ENCODE measurements at regions not wholly inside any gene's neighbourhood (a gene's known extent, or its start where the extent isn't known, plus 50 kb on each side); places are given as distances from the start of the nearest gene placed in this dataset.

- Histone ChIP-seq H3K27me3 (no peaks in the 10 kb centered on the region), H3K4me3 (ENCODE audit: low read depth, low read length) (no peak overlapping the region), H3K36me3 (no peaks in the 10 kb centered on the region), H3K9me3 (no peaks in the 10 kb centered on the region), H3K4me1 (no peaks in the 10 kb centered on the region)
- no peak for TF ChIP-seq CTCF (IDR thresholded peaks at IDR 0.05; ENCODE audit: low read depth, low read length)
- DNase-seq: no peak
Measured at GRCh38 chr1:29729281-29729680, 493.0 kb downstream of the PTPRU start.

DNA sequence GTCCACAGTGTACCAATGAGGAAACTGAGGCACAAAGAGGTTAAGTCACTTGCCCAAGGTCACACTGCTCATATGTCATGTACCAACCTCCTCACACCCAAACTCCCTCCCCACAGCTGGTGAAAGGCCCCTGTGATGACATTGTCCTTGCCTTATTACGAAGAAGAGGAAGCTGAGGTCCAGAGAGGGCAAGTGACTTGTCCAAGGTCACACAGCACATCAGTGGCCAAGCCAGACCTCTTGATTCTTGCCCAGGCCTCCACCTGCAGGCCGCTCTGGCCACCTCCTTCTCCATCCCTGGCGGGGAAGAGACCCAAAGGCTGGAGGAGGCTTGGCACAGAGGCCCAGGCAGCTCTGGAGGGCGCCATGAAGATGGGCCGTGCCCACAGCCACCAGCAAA lies 492.4 kb downstream of the PTPRU start:
- H3K9me3 ChIP-seq: no peaks in the 10 kb centered on the region
- DNase-seq: no peak
- TF ChIP-seq CTCF (IDR thresholded peaks at IDR 0.05; ENCODE audit: low read depth, low read length): no peak
- H3K36me3 ChIP-seq: no peaks in the 10 kb centered on the region
- no peaks in the 10 kb centered on the region for H3K27me3 ChIP-seq
- H3K4me1 ChIP-seq: no peaks in the 10 kb centered on the region
- no peak overlapping the region for H3K4me3 ChIP-seq (ENCODE audit: low read depth, low read length)

DNA sequence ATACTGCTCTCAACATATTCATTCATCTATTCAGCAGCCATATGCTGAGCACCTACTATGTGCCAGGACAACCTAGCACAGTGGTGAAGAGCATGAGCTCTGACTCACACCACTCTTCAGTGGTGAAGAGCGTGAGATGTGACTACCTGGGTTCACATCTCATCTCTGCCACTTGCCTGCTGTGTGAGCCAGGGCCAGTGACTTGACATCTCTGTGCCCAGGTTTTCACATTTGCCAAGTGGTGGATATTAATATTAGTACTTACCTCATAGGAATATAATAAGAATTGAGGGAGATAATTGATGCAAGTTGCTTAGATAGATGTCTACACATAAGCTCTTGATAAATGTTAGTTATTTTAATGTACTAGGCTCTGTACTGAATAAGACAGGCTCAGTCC lies 488.9 kb downstream of the PTPRU start:
- Histone ChIP-seq H3K27me3 (no peaks in the 10 kb centered on the region), H3K9me3 (no peaks in the 10 kb centered on the region), H3K4me3 (ENCODE audit: low read depth, low read length) (no peak overlapping the region), H3K36me3 (no peaks in the 10 kb centered on the region), H3K4me1 (no peaks in the 10 kb centered on the region)
- TF ChIP-seq CTCF (IDR thresholded peaks at IDR 0.05; ENCODE audit: low read depth, low read length): no peak
- no peak for DNase-seq

DNA sequence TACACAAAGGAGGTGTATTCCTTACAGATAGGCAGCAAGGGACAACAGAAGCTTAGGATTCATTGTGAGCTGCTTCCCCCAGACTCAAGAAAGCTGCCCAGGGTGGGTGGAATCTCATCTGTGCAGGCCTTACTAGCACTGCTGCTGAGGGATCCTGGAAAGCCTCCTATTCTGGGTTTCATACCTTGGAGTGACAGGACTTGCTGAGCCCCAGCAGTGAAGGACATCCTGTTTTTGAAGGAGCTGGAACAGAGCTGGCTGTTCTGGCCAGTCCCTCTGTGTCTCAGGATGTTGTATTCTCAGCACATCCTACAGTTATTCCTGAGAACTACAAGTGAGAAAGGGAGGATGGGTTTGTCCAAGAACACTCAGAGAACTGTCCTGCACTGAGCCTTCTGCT lies 486.3 kb downstream of the PTPRU start:
- Histone ChIP-seq H3K36me3 (no peaks in the 10 kb centered on the region), H3K4me1 (no peaks in the 10 kb centered on the region), H3K27me3 (no peaks in the 10 kb centered on the region), H3K9me3 (no peaks in the 10 kb centered on the region), H3K4me3 (ENCODE audit: low read depth, low read length) (no peak overlapping the region)
- no peak for TF ChIP-seq CTCF (IDR thresholded peaks at IDR 0.05; ENCODE audit: low read depth, low read length)
- no peak for DNase-seq

DNA sequence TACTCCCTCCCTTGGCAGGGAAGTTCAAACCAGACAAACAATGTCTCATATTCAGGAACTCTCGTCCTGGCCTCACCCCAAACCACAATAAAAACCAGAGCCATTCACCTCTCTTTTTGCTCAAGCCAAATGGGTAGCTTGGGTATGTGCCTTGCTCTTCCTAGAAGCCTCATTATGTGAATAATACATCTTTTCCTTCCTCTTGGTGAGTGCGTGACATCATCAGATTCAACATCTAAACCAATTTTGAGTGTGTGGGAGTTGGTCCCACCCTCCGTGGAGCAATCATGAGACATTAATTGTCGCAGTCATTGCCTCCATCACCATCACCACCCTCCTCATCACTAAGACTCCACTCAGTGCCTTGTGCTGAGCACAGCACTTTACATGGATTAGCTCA lies 482.9 kb downstream of the PTPRU start:
- Histone ChIP-seq H3K9me3 (no peaks in the 10 kb centered on the region), H3K4me3 (ENCODE audit: low read depth, low read length) (no peak overlapping the region), H3K27me3 (no peaks in the 10 kb centered on the region), H3K36me3 (no peaks in the 10 kb centered on the region), H3K4me1 (no peaks in the 10 kb centered on the region)
- DNase-seq: no peak
- TF ChIP-seq CTCF (IDR thresholded peaks at IDR 0.05; ENCODE audit: low read depth, low read length): no peak

DNA sequence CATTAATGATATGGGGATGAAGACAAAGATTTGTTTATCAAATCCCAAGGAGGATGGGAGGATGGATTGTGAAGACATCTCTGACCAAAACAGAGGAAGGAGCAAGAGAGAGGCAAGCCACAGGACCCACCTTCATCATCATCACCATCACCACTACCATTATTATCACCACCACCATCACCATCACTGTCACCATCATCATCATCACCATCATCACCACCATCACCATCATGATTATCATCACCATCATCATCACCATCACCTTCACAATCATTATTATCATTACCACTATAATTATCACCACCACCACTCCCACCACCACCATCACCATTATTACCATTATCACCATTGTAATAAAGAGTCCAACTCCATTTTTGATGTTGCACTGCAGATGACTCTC lies 482.5 kb downstream of the PTPRU start:
- DNase-seq: no peak
- H3K36me3 ChIP-seq: no peaks in the 10 kb centered on the region
- H3K9me3 ChIP-seq: no peaks in the 10 kb centered on the region
- TF ChIP-seq CTCF (IDR thresholded peaks at IDR 0.05; ENCODE audit: low read depth, low read length): no peak
- no peaks in the 10 kb centered on the region for H3K4me1 ChIP-seq
- no peaks in the 10 kb centered on the region for H3K27me3 ChIP-seq
- no peak overlapping the region for H3K4me3 ChIP-seq (ENCODE audit: low read depth, low read length)
